ENCODE measurements at regions not wholly inside any gene's neighbourhood (a gene's known extent, or its start where the extent isn't known, plus 50 kb on each side); places are given as distances from the start of the nearest gene placed in this dataset.
A peak's percentile ranks its signal among the peaks of the same experiment; 100 is the strongest.

DNA sequence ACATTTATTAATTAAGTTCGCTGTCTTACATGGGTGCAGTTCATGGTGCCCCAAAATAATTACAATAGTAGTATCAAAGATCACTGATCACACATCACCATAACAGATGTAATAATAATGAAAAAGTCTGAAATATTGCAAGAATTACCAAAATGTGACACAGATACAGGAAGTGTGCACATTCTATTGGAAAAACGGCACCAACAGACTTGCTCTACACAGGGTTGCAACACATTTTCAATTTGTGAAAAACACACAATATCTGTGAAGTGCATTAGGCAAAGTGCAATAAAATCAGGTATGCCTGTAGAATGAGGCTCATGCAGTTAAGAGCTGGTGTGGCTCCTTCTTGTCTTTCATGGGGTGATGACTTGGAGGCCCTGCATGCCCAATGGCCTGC is 265.8 kb downstream of the RPLP1 start:
- Histone ChIP-seq H3F3A (ENCODE audit: low read depth) (peaks cover 41% of the 10 kb centered on the region), H3K79me2 (ENCODE audit: insufficient read depth, low read length) (no peaks in the 10 kb centered on the region), H4K20me1 (ENCODE audit: insufficient read depth, low read length, poor library complexity, severe bottlenecking) (no peaks in the 10 kb centered on the region), H3K36me3 (ENCODE audit: insufficient read depth, low read length) (no peaks in the 10 kb centered on the region), H3K4me3 (ENCODE audit: low read length, poor library complexity, severe bottlenecking) (peak overlapping the region; percentile 14), H3K9me2 (replicated peaks; ENCODE audit: low read depth, low read length) (no peaks in the 10 kb centered on the region), H3K27me3 (ENCODE audit: insufficient read depth, low read length, poor library complexity, severe bottlenecking) (no peaks in the 10 kb centered on the region), H2AFZ (ENCODE audit: low read length) (no peak overlapping the region), H3K9ac (ENCODE audit: low read depth, low read length, poor library complexity, severe bottlenecking) (peak overlapping the region; percentile 61), H3K9me3 (ENCODE audit: insufficient read depth, low read depth, low read length) (no peaks in the 10 kb centered on the region), H3K4me1 (ENCODE audit: insufficient read depth, low read length, poor library complexity, severe bottlenecking) (peaks cover 94% of the 10 kb centered on the region), H3K4me2 (ENCODE audit: low read depth, low read length, poor library complexity, severe bottlenecking) (peak overlapping the region; percentile 62)
- no peak for TF ChIP-seq EZH2phosphoT487 (IDR thresholded peaks at IDR 0.05; ENCODE audit: borderline replicate concordance)
- TF ChIP-seq, protein P1, sequence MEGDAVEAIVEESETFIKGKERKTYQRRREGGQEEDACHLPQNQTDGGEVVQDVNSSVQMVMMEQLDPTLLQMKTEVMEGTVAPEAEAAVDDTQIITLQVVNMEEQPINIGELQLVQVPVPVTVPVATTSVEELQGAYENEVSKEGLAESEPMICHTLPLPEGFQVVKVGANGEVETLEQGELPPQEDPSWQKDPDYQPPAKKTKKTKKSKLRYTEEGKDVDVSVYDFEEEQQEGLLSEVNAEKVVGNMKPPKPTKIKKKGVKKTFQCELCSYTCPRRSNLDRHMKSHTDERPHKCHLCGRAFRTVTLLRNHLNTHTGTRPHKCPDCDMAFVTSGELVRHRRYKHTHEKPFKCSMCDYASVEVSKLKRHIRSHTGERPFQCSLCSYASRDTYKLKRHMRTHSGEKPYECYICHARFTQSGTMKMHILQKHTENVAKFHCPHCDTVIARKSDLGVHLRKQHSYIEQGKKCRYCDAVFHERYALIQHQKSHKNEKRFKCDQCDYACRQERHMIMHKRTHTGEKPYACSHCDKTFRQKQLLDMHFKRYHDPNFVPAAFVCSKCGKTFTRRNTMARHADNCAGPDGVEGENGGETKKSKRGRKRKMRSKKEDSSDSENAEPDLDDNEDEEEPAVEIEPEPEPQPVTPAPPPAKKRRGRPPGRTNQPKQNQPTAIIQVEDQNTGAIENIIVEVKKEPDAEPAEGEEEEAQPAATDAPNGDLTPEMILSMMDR (conservative IDR thresholded peaks at IDR 0.05; ENCODE audit: low read length), result no peak

DNA sequence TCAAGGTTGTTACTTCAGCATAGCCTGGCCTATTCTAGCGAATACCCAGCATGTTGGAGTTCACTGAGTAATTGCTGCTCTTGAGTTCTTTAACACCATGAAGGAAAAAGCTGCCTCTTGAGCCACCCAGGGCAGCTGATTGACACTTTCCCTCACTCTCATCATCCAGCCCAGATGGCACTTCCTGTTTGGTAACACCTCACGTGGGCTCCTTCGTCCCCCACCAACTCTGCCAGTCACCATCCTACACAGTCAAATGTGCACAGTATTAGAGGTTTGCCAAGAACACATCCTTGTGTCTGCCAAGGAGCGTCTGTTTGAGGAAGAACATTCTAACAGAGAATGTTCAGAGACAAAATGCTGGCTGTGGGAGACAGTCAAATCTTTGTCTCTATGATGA is 266.3 kb downstream of the RPLP1 start:
- H4K20me1 ChIP-seq (ENCODE audit: insufficient read depth, low read length, poor library complexity, severe bottlenecking), result no peaks in the 10 kb centered on the region
- no peaks in the 10 kb centered on the region for H3K9me2 ChIP-seq (replicated peaks; ENCODE audit: low read depth, low read length)
- H3K27me3 ChIP-seq (ENCODE audit: insufficient read depth, low read length, poor library complexity, severe bottlenecking), result no peaks in the 10 kb centered on the region
- peak overlapping the region; percentile 61 for H3K9ac ChIP-seq (ENCODE audit: low read depth, low read length, poor library complexity, severe bottlenecking)
- peaks cover 94% of the 10 kb centered on the region for H3K4me1 ChIP-seq (ENCODE audit: insufficient read depth, low read length, poor library complexity, severe bottlenecking)
- no peak overlapping the region for H2AFZ ChIP-seq (ENCODE audit: low read length)
- TF ChIP-seq, protein P1 (conservative IDR thresholded peaks at IDR 0.05; ENCODE audit: low read length), result no peak
- TF ChIP-seq EZH2phosphoT487 (IDR thresholded peaks at IDR 0.05; ENCODE audit: borderline replicate concordance), result no peak
- no peaks in the 10 kb centered on the region for H3K36me3 ChIP-seq (ENCODE audit: insufficient read depth, low read length)
- peak overlapping the region; percentile 14 for H3K4me3 ChIP-seq (ENCODE audit: low read length, poor library complexity, severe bottlenecking)
- peak overlapping the region; percentile 62 for H3K4me2 ChIP-seq (ENCODE audit: low read depth, low read length, poor library complexity, severe bottlenecking)
- H3F3A ChIP-seq (ENCODE audit: low read depth), result peaks cover 36% of the 10 kb centered on the region
- no peaks in the 10 kb centered on the region for H3K9me3 ChIP-seq (ENCODE audit: insufficient read depth, low read depth, low read length)
- no peaks in the 10 kb centered on the region for H3K79me2 ChIP-seq (ENCODE audit: insufficient read depth, low read length)

DNA sequence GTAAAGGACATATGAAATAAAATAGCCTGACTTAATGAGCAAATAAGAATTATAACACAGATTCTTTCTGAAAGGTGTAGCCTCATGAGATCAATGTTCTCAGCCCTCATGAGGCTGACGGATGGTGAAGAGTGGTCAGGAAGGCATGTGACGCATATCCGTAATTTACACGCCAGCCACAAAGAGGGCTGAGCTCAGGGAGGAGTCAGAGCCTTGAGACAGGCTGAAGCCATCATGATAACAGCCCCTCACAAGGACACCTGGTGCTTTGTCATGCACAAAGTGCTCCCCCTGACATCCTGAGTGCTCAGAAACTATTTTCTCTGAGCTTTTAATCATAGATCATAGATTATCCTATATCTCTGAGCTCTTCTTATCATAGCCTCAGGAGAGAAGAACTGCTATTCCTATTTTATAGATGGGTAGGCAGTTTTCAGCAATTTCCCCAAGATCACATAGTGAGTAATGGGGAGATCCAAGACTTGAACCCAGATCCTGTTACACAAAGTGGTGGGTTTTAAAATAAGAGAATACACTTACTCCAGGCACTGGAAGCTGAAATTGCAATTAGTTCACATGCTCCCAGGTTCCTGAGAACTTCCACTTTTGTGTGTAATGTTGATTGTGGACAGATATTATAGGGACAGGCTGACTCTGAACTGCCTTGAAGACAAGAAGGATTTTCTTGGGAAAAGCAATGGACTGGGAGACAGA is 267.1 kb downstream of the RPLP1 start:
- H2AFZ ChIP-seq (ENCODE audit: low read length), result no peak overlapping the region

More for the DNA sequence above, 267.1 kb downstream of the RPLP1 start:
- peak overlapping the region; percentile 62 for H3K4me2 ChIP-seq (ENCODE audit: low read depth, low read length, poor library complexity, severe bottlenecking)
- TF ChIP-seq, protein P1 (conservative IDR thresholded peaks at IDR 0.05; ENCODE audit: low read length), result no peak
- no peak for TF ChIP-seq EZH2phosphoT487 (IDR thresholded peaks at IDR 0.05; ENCODE audit: borderline replicate concordance)
- H3K9ac ChIP-seq (ENCODE audit: low read depth, low read length, poor library complexity, severe bottlenecking), result peak overlapping the region; percentile 61
- no peaks in the 10 kb centered on the region for H3K36me3 ChIP-seq (ENCODE audit: insufficient read depth, low read length)
- no peaks in the 10 kb centered on the region for H3K9me3 ChIP-seq (ENCODE audit: insufficient read depth, low read depth, low read length)
- peaks cover 31% of the 10 kb centered on the region for H3F3A ChIP-seq (ENCODE audit: low read depth)
- no peaks in the 10 kb centered on the region for H4K20me1 ChIP-seq (ENCODE audit: insufficient read depth, low read length, poor library complexity, severe bottlenecking)
- H3K79me2 ChIP-seq (ENCODE audit: insufficient read depth, low read length), result no peaks in the 10 kb centered on the region
- no peaks in the 10 kb centered on the region for H3K9me2 ChIP-seq (replicated peaks; ENCODE audit: low read depth, low read length)
- H3K4me3 ChIP-seq (ENCODE audit: low read length, poor library complexity, severe bottlenecking), result peak overlapping the region; percentile 14
- no peaks in the 10 kb centered on the region for H3K27me3 ChIP-seq (ENCODE audit: insufficient read depth, low read length, poor library complexity, severe bottlenecking)
- peaks cover 94% of the 10 kb centered on the region for H3K4me1 ChIP-seq (ENCODE audit: insufficient read depth, low read length, poor library complexity, severe bottlenecking)

All from Loucy (cell line).